ENCODE measurements at regions not wholly inside any gene's neighbourhood (a gene's known extent, or its start where the extent isn't known, plus 50 kb on each side); places are given as distances from the start of the nearest gene placed in this dataset.

- DNase-seq = no peak
Measured at GRCh38 chr6:19042420-19042819, 655.3 kb downstream of the RNF144B start.

DNA sequence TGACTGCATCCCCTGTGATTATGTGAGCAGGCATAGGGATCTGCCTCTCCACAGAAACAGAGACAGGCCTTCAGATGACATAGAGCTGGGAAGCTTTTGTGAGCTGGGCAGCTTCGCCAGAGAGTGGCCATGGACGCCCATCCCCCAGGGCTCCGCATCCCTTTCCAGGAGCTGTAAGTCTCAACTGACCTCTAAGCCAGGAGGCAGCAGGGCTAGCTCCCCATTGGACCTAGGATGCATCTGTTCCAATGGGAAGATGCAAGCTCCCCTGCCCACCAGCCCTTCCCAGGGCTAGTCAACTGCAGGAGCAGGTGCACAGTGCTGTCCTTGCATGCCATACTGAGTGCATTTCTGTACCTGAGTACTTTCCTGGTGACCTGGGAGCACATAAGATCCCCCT lies 663.6 kb downstream of the RNF144B start:
- DNase-seq = no peak

- no peak for DNase-seq
Measured at GRCh38 chr6:19052219-19052618, 665.1 kb downstream of the RNF144B start.

- DNase-seq = no peak
Measured at GRCh38 chr6:19059102-19059501, 672.0 kb downstream of the RNF144B start.

DNA sequence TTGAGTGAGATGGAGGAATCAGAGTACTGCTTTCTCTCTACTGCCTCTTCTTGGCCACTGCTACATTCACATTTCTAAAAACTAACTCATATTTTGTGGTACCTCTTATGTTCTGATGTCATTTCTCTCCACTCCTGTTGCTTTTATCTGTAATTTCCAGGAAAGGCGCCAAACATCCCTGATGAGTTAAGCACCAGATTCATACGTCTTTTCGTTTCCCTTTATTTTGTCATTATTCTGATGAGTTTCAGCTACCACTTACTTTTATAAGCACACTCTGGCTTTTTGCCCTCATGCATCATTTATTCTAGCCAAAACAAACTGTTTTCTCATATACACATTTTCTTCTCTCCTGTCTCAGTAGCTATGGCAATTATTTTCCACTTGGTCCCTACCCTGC lies 680.0 kb downstream of the RNF144B start:
- DNase-seq = no peak

DNA sequence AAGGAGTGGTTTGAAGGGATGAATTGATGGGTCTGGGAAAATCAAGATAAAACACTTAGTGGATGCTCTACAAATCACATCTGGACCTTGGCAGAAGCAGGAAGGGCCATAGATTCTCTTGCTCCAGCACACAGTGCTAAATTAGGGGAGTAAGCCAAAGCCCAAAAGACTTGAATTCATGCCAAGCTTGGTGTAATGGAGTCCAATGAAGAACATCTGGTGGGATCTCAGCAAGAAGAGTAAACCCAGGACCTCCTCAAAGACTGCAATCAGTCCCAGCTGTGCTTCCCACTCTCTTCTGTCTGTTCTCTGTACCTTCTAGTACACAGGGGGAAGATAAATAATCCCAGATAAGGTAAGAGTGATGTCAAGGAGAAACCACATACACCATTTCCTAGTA lies 683.4 kb downstream of the RNF144B start:
- DNase-seq = no peak

GRCh38 chr6:19083801-19084200 lies 696.7 kb downstream of the RNF144B start:
- DNase-seq = no peak

DNA sequence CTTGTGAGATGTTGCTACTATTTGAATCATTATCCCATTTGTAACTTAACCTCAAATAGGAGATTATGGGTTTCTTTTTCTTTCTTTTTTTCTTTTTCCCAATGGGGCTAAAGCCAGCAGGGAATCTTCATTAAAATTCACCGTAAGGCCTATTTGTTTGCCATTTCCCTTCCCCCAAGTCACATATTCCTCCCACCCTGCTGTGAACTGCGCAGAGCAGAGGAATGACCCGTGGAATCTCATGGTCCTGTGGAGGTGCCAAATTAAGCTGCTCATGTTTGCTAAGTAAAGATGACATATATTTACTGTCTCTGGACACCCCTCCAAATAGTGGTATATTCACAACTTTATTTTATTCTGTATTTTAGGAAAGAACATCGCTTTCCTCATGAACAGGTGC lies 699.3 kb downstream of the RNF144B start:
- no peak for DNase-seq

- no peak for DNase-seq
Measured at GRCh38 chr6:19087296-19087695, 700.1 kb downstream of the RNF144B start.

DNA sequence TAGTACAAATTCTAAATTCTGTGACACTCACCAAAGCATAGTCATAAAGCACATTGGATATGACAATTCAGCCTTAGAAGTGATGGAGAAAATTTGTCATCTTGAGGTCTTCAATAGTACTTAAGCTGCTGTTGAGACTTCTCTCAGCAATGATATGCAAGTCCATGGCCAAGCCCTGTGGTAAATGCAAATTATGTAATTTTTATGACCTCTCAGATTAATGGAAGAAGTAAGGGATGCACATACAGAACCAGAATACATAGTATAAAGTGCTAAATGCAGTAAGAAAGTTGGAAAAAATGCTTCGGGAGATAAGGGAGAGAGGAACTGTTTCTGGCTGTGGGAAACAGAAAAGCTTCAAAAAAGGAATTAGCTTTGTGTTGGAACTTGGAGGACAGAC lies 700.7 kb downstream of the RNF144B start:
- DNase-seq = no peak

- no peak for DNase-seq
Measured at GRCh38 chr6:19100752-19101151, 713.6 kb downstream of the RNF144B start.

DNA sequence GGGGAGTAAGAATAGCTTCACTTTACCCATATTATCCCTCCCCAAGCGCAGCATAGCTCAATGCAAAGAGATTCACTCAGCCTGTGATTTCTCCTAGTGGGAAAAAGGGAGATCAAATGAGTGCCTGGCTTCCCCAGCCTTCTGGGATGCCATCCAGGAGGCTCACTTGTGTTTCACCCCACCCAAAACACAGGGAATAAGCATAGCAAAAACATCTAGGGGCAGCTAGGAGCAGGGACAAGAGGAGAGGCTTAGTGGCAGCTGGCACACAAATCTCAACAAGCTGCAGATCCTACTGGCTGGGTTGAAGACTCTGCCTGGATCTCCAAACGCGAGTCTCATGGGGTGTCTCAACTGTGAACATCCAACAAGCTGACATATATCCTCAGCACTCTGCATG lies 715.8 kb downstream of the RNF144B start:
- no peak for DNase-seq

- DNase-seq = no peak
Measured at GRCh38 chr6:19107468-19107867, 720.3 kb downstream of the RNF144B start.

DNA sequence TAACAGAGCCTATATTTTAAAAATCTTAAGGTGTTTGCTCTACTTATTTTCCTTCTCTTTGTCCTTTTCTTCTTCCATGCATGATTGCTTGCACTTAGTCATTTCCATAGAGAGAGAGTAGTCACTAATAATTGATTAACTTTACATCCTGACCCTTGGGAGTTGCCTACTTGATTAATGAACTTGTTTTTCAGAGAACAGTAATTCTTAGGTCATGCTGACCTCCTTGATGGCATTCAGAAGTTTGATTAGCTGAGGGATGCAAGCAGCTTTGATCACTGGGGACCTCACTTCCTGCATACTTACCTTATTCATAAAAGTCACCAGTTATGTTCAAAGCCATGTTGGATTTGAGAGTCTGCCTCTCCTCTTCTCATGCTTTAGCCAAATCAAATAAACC lies 715.6 kb upstream of the ID4 start:
- DNase-seq = no peak

DNA sequence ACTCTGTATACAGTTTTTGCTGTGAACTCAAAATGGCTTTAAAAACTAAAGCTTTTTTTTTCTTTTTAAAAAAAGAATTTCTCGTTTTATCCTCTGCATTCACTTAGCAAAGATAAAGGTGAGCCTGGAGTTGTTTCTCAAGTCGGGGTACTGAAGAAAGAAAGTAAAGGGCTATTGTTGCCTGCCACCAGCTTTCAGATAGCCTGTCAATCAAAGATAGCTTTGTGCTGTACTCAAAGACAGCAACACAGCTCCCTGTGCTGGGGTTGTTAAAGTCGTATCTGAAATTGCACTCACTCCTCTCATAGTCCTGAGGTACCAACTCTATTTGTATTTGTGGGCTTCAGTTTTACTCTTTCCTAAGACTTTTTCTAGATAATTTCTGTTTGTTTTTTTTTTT lies 710.1 kb upstream of the ID4 start:
- no peak for DNase-seq

GRCh38 chr6:19128701-19129100 lies 708.5 kb upstream of the ID4 start:
- DNase-seq = no peak

DNA sequence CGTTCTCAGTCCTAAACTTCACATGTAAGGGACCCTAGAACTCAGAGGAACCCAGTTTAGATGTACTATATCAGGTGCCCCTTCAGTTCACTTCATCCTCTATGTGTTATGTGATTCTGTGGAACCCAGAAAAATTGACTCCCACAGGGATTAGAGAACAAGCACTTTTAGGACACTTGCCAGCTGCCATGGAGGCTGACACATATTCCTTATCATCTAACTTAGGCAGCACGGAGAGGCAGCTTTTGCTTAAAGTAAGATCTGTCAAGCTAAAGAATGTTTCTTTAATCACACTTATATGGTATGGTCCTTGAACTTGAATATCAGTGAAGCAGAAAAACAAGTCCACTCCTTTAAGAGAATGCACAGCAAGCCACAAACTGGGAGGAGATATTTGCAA lies 701.5 kb upstream of the ID4 start:
- DNase-seq = no peak

- DNase-seq = no peak
Measured at GRCh38 chr6:19137505-19137904, 699.7 kb upstream of the ID4 start.

DNA sequence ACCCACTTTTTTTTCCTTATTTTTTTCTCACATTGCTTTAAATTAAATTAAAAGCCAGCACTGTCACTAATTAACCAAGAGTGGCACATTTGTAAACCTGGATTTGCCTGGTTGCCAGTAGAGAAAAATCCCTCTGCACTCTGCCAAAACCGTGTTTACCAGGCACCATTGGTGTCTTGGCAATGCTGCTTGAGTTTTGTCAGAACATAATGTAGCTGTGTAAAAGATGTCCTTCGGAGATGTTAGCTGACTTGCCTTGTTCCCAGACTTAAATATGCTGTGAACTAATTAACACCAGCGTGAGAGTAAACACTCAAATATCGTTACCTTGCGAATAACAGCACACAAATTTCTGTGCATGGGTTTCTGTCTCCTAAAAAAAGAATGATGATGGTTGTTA lies 694.9 kb upstream of the ID4 start:
- no peak for DNase-seq

DNA sequence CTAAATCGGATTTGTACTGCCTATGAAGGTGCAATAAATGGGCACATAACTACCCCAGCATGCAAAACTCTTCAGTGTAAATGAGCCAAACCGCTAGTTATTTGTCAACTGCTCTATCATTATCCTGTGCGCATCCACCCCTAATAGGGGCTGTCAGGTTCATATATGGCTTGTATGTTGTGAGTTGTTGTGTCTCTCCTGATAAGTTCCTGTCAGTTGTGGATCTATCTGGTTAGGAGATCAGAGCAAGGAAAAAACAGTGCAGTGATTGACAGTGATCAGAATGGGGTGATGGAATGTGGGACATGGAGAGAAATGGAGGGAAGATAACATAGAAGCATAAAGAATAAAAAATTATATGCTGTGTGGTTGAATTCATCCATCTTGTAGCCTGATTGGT lies 686.9 kb upstream of the ID4 start:
- DNase-seq = no peak

- no peak for DNase-seq
Measured at GRCh38 chr6:19153270-19153980, 683.7 kb upstream of the ID4 start.

DNA sequence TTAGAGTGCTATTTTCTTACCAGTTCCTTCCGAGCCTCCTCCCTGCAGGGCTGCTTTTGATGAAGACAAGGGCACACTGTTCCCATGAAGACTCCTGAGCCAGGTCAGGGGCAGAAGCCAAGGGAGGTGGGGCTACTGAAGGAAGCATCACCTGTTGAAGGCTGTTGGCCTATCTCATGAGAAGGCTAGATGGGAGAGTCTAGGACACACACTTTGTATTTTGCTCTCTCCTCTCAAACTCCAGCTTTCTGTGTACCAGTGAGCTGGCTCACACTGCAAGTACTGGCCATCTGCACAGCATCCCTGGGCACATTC lies 683.2 kb upstream of the ID4 start:
- DNase-seq = no peak

- DNase-seq = no peak
Measured at GRCh38 chr6:19156443-19156842, 680.7 kb upstream of the ID4 start.

- no peak for DNase-seq
Measured at GRCh38 chr6:19157486-19157885, 679.7 kb upstream of the ID4 start.

DNA sequence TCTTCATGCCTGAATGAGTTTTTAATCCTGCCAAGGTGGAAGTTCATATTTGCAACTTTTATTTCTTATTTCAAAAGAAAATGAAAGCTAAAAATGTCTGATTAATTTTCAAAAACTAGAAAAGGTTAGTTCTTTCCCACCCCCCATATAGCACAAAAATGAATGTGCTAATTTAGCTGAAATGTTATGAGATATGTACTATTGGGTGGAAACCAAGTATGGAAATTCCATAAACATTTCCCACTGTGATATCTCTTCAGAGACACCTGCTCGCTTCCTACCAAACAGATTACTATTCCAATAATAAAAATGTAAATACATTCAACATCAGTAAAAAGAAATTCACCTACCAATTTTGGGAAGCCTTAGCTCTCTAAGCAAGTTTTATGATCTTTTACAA lies 678.6 kb upstream of the ID4 start:
- DNase-seq = no peak

- no peak for DNase-seq
Measured at GRCh38 chr6:19159089-19159488, 678.1 kb upstream of the ID4 start.

All from NCI-H187 (cell line).